HG03108 (cell line): ENCODE measurements at regions not wholly inside any gene's neighbourhood (a gene's known extent, or its start where the extent isn't known, plus 50 kb on each side); places are given as distances from the start of the nearest gene placed in this dataset.
A peak's percentile ranks its signal among the peaks of the same experiment; 100 is the strongest.
"Not testable (repeated sequence)": the region's sequence is repeated elsewhere in the genome, so short reads cannot be mapped to it uniquely, and the experiment has no call there.

Experiments
- ATAC-seq: cut with Tn5 transposase; IDR thresholded peaks from one replicate; pipeline ENCODE4 v1.9.1; 2021; ENCODE audit warnings: moderate library complexity; ENCODE audit not compliant: unreplicated experiment

DNA sequence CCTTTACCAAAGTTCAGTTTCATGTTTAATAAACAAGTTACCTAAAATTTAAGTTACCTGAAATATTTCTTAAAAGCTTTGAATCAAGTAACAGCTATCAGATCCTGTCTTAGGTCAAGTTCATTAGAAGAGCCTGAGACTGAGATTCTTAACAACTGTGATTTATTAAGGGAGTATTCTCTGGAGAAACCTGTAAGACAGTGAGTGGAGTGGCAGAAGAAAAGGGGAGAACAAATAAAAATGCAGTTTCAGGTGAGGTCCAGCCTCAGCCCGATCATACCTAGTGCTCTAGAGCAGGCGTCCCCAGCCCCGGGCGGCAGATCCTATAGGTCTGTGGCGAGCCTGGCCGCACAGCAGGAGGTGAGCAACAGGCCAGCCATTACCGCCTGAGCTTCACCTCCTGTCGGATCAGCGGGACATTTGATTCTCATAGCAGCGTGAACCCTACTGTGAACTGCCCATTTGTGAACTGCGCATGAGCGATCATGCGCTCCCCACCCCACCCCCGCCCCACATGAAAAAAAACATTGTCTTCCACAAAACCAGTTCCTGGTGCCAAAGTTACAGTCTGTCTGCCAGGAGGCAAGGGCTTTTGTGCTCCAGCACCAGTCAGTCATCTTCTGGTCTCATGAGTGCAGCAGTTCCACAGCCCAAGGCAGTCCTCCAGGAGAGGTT is 59.2 kb upstream of the ADGRB3 start:
- no peak for ATAC-seq

DNA sequence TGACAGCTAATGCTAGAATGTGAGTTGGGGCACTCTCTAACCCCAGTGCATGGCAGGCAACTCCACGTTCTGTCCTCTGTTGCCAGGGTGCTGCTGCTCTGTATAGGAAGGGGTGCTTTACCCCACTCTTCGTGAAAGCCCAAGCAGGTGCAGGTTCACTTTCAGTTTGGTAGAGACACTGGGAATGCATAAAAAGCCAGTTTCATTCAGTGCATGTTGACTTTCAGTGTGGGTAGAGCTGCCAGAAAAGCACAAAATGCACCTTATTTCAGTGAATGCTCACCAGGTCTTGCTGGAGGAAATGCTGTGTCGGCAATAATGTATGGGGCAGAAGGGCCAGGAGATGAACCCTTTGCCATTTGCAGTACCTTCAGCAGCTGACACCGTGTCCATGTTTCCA is 62.1 kb upstream of the ADGRB3 start:
- ATAC-seq = no peak

DNA sequence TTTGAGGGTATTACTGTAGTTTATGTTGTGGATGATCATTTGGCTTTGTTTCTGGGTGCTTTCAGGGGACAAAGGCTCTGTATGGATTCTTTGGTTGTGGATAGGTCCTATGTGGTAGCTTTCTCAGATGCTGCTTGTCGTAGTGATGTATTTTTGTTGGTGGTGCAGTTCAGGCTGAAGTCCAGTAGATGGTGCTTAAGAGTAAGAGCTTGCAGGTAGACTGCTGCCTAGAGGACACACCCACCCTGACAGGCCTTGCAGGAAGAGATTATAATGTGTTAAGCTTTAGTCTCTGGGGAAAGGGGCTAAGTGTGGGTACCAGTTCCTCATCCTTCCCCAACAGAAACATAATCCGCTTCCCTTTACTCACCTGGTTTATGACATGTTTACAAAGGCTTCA is 62.6 kb upstream of the ADGRB3 start:
- peak; percentile 61 for ATAC-seq

DNA sequence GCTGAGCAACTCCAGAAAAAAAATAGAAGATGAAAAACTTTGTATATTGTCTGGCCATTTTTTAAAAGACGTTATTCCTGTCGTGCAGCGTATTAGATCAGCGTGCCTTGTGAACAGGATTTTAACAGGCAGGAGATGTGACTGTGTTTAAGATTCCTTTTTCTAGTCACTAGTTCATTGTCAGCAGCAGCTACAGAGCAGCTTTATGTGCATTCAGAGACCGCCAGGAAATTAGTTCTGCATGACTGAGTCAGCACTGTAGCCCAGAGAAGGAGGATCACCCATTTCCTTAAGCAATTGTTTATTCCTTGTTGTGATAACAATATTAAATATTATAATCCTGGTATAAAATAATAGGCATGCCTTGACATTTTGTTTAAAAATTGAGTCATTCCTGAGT is 75.4 kb upstream of the ADGRB3 start:
- no peak for ATAC-seq

DNA sequence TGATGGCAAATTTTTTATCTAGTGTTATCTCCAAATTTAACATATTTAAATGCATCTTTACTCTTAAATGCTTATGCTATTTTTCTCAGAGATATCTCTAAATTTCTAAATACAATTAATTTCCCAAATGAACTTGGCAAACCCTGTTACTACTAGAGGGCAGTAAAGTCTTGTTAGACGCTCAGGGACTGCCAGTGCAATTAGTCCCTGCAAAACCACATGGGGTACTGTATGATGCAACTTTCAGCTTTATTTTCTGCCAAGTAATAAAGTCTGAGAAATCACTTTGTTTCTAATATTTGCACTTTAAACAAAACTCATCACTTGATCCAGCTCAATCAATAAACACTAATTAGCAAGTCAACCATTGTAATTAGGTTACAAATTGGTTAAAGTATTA is 76.0 kb upstream of the ADGRB3 start:
- no peak for ATAC-seq

DNA sequence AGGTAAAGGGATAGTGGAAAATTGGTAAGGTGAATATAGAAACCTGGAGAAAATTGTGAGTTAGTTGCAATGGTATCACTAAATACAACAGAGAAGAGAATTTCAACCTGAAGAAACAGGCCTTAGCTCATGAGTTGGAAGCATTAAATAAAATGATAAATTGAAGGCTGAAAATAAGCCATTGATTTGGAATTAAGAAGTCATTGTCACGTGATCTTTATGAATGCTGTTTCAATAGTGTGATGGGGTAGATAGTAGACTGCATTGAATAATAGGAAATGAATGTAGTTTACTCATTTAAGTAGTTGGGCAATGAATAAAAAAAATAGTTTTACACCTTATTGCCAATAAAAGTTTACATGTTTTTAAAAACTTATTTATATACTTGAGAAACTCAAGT is 88.5 kb upstream of the ADGRB3 start:
- ATAC-seq = no peak

DNA sequence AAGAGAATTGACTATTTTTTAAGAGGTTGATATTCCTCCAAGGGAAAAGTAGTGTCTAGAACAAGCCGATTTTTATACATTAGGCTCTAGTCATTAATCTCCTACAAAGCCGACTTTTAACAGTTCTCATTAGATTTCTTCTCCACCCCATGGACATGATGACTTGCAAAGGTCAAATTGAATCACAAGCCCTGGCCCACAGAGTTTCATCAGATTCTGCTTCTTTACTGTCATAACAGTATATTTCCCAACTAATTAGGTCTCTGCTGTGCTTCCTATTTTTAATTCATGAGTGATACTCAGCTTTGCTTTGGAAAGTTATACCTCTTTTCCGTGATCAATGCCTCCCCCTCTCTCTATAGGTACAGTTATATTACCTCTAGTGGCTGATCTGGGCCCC is 90.6 kb upstream of the ADGRB3 start:
- no peak for ATAC-seq

DNA sequence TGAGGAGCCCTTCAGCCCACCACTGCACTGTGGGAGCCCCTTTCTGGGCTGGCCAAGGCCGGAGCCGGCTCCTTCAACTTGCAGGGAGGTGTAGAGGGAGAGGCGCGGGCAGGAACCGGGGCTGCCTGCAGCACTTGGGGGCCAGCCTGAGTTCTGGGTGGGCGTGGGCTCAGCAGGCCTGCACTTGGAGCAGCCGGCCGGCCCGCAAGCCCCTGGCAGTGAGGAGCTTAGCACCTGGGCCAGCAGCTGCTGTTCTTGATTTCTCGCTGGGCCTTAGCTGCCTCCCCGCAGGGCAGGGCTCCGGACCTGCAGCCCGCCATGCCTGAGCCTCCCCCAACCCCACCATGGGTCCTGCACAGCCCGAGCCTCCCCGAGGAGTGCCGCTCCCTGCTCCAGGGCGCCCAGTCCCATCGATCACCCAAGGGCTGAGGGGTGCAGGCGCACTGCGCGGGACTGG is 101.7 kb upstream of the ADGRB3 start:
- no peak for ATAC-seq

DNA sequence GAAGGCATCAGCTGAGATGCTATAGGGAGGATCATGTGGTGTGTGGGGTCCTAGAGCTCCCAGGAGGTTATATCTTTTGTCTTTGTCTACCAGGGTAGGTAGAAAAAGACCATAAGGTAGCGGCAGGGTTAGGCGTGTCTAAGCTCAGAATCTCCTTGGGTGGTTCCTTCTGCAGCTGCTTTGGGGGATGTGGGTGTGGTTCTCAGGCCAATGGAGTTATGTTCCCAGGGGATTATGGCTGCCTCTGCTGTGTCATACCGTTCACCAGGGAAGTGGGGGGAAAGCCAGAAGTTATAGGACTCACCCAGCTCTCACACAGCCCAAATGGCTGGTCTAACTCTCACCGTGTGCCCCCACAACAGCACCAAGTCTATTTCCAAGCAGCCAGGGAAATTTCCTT is 107.4 kb upstream of the ADGRB3 start:
- ATAC-seq = no peak

DNA sequence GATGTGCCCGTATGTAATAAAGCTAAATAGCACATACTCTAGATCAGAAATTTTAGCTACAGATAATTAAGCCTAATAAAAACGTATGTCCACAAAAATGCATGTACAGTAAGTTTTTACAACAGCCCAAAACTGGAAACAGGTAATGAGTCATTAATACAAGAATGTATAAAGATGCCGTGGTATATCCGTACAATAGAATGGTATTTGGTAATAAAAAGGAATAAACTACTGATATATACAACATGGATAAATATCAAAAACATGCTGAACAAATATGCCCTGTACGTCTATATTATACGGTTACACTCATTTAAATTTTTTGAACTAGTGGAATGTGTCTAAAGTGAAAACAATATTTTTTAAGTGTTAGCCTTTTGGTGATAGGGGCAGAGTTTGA is 128.2 kb upstream of the ADGRB3 start:
- no peak for ATAC-seq

DNA sequence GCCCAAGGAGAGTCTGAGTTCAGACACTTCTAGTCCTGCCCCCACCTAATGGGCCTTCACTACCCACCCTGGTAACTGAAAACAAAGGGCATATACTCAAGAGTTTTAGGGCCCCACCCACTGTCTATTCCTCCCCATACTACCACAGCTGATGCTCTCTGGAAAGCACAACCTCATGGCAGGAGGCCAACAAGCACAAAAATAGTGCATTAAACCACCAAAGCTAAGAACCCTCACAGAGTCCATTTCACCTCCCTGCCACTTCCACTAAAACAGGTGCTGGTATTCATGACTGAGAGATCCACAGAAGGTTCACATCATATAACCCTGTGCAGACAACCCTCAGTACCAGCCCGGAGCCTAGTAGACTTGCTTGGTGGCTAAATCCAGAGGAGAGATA is 132.1 kb upstream of the ADGRB3 start:
- no peak for ATAC-seq

DNA sequence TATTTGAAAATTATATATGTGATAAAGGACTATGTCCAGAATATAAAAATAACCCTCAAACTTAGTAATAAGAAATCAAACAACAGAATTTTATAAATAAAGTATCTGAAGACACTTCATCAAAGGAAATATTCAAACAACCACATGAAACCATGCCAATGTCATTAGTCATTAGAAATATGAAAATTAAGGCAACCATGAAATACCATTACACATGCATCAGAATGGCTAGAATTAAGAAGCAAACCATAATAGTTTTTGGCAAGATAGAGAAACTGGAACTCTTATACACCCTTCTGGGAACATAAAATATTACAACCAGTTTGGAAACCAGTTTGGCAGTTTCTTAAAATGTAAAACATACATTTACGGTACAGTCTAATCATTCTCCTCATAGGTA is 137.2 kb upstream of the ADGRB3 start:
- ATAC-seq = no peak

DNA sequence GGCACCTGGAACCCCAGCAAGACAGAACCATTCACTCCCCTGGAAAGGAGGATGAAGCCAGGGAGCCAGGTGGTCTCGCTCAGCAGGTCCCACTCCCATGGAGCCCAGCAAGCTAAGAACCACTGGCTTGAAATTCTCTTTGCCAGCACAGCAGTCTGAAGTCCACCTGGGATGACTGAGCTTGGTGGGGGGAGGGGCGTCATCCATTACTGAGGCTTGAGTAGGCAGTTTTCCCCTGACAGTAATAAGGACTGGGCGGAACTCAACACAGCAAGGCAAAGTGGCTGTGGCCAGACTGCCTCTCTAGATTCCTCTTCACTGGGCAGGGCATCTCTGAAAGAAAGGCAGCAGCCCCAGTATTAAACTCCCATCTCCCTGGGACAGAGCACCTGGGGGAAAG is 140.2 kb upstream of the ADGRB3 start:
- not testable (repeated sequence) for ATAC-seq

DNA sequence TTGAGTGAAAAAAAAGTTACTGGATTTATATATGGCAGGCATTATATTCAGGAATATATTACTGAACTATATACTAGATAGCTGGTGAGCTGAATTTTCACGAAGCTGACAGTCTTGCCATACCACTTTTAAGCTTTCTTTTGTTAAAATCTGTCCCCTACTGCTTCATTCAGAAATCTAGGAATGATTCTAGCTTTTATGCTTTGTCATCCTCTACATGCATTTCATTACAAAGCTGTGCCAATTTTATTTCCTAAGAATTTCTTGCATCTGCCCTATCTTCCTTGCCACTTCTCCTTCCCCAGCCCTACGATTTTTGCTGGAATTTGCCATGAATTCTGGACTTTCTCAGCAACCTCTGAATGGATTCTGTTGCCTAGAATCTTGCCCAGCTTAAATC is 158.5 kb upstream of the ADGRB3 start:
- no peak for ATAC-seq

DNA sequence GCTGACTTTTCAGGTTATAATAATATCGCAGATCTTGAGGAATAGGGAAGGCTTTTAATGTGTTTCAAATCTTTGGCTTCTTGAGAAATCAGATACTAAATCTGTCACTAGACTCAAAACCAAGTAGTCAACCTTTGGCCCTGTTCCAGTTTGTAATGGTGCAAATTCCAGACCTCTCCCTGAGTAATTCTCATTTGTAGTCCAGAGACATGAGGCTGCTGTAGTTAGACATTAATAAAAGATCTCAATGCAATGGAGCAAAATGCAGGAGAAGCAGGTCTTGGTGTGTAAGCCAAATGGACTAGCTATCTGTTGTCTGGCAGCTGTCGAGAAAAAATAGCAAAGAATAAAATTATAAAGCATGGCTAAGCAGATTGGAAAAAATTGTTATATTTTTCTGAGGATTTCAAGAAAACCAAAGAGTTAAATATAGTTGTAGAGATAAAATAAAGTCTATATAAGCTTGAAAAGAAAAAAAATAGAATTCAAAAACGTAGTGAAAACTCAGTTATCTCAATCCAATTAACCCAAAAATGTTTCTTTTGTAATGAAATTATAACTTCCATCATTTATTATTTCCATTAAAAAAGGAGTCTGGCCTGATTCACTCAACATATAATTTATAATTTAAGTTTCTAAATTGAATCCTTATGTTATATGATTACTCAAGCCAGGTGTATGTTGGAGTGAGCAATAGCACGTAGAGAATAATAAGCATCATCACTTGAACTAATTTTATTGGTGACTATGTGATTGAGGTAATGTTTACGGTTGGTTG is 161.5 kb upstream of the ADGRB3 start:
- ATAC-seq = no peak

DNA sequence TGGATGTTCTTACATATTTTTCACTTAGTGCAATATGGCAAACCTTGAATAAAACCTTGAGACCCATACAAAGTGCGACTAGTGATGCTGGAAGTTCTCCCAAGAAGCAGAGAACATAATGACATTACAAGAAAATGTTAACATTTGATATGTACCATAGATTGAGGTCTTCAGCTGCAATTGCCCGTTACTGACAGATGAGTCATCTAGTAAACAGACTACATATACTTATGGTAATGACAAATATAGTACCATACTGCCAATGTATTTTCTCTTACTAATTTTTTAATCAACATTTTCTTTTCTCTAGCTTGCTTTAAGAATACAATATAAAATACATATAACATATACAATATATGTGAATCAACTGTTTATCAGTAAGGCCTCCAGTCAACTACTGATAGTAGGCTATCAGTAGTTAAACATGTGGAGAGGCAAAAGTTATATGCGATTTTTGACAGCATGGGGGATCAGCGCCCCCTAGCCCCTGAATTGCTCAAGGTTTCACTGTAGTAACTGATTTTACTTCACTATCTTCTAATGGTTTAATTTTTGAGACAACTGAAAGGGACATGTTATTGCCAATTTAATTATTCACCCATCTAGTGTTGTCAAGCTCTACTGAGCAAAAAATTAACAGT is 166.7 kb upstream of the ADGRB3 start:
- ATAC-seq = no peak

DNA sequence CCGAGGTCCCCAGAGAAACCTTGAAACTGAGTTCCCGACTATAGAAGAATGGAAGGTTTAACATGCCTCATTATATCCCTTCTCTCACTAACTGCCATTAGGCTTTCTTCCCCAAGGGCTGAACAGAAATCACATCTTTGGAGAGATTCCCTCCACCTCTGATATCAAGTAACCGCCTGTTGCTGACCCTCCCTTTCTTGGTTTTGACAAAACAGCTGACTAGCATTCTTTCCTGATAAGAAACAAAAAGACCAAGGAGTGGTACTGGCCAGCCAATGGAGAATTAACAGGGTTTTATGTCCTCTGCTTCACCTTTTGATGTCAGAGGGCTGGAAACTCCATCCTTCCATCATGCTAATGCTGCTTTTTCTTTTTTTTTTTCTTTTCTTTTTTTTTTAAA is 176.6 kb upstream of the ADGRB3 start:
- no peak for ATAC-seq

DNA sequence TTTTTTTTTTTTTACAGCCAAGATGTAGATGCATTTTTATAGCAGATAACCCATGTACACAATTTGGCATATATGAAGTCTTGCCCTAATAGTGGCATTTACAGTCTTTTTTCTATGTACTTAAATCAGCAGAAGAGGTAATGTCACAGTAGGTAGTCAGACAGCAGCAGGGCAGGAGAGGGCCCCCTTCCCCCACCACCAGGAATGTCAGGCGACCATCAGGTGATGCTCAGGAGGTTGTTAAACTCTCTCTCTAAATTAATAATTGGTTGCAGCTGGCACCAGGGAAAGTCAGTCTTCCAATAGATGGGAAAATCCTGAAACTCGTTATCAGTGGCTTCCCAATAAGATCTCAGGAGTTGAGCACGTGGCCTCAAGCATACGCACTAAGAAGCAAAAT is 188.0 kb upstream of the ADGRB3 start:
- ATAC-seq = no peak

DNA sequence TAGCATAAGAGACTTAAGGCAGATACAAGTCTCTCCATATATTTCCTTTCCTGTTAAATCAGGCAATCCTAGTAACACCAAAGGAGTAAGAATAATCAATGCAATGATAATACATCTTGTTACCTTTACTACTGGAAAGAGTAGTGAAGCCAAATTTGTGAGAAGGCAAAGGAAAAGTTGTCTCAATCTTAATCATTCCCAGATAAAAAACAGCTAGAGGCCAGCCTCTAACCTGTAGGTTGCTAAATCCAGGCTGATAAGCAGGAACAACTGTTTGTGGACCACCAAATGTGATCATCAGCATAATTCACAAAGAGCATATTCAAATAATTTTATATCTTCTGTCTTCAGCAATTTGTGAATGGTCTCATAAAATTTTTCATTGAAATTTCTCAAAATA is 189.2 kb upstream of the ADGRB3 start:
- no peak for ATAC-seq

DNA sequence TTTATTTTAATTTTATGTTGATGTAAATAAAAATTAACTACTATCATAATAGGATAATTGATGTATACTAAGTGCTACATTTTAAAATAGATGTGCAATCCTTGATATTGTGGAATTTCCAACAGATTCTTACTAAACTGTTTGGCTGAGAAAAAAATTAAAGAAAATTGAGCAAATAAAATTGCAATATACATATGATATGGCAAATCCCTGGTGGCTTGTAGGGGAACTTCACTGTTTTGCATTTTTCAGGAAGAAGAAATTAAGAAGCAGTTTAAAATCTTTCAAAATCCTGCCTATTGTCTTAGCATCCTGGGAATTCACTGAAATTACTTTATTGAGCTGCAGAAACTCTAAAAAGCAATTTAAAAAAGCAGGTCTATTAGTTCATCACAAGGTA is 191.4 kb upstream of the ADGRB3 start:
- no peak for ATAC-seq

DNA sequence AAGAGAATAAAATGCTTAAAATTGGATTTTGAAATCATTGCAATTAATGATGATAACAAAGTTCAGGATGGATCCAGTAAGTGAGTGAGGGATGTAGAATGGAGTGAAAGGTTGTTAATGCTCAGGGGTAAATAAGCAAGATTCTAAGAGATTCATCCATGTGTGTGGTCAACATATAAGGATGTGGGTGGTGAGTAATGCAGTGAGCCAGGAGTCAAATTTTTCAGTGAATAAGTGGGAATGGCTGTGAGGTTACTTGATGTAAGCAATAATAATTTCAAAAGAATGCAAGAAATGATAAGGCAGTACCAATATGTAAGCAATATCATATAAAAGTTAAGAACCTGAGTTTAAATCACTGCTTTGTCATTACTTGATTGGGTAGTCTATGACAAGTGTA is 207.5 kb upstream of the ADGRB3 start:
- ATAC-seq = no peak

DNA sequence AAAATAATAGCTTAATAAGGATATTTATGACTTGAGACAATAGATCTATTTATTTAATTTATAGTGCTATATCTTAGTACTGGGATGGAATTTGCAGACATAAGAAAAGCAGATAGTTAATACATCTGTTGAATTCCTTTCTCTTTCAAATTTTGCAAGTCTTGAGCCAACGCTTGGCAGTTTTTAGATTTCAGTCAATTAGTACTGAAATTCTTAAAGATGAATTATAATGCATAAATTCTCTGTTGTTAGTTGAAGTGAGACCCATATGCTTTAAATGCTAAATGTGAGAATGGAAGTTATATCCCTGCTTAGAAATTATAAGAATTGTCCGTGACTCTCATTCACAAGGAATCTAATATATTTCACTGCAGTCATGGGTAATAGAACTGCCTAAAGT is 225.1 kb upstream of the ADGRB3 start:
- no peak for ATAC-seq
